H9 (cell line): ENCODE measurements at regions not wholly inside any gene's neighbourhood (a gene's known extent, or its start where the extent isn't known, plus 50 kb on each side); places are given as distances from the start of the nearest gene placed in this dataset.

Experiments used
- DNase-seq: peaks from one replicate; pipeline ENCODE4 v3.0.0-alpha.2; 2017
- H2AFZ ChIP-seq: one replicate; pipeline ENCODE4 v1.6.1; 2013; ENCODE audit warnings: mild to moderate bottlenecking, low read length, control low read depth, moderate library complexity
- H2AK5ac ChIP-seq: 2 replicates; pipeline ENCODE4 v1.6.1; 2013; ENCODE audit warnings: low read length, control low read depth, mixed read lengths; ENCODE audit not compliant: insufficient read length
- H2BK120ac ChIP-seq: one replicate; pipeline ENCODE4 v1.6.1; 2013; ENCODE audit warnings: low read depth, mild to moderate bottlenecking, low read length, control low read depth, inconsistent platforms; ENCODE audit not compliant: poor library complexity, severe bottlenecking
- H2BK12ac ChIP-seq: 2 replicates; pipeline ENCODE4 v1.6.1; 2013; ENCODE audit warnings: low read length, control low read depth, mixed read lengths, low read depth; ENCODE audit not compliant: insufficient read length
- H2BK15ac ChIP-seq: 2 replicates; pipeline ENCODE4 v1.6.1; 2013; ENCODE audit warnings: low read depth, low read length, control low read depth
- H2BK20ac ChIP-seq: one replicate; pipeline ENCODE4 v1.6.1; 2013; ENCODE audit warnings: low read depth, mild to moderate bottlenecking, low read length, control low read depth, inconsistent platforms; ENCODE audit not compliant: poor library complexity, severe bottlenecking
- H2BK5ac ChIP-seq: 2 replicates; pipeline ENCODE4 v1.6.1; 2013; ENCODE audit warnings: low read length, control low read depth, mixed read lengths; ENCODE audit not compliant: insufficient read length
- H3K14ac ChIP-seq: 2 replicates; pipeline ENCODE4 v1.6.1; 2013; ENCODE audit warnings: low read length, control low read depth; ENCODE audit not compliant: insufficient read depth
- H3K18ac ChIP-seq: 2 replicates; pipeline ENCODE4 v1.6.1; 2013; ENCODE audit warnings: low read depth, mild to moderate bottlenecking, mixed read lengths, low read length, control low read depth; ENCODE audit not compliant: insufficient read length
- H3K23ac ChIP-seq: 2 replicates; pipeline ENCODE4 v1.6.1; 2013; ENCODE audit warnings: low read length, control low read depth, mixed read lengths, low read depth; ENCODE audit not compliant: insufficient read length
- H3K23me2 ChIP-seq: 2 replicates; pipeline ENCODE4 v1.6.1; 2013; ENCODE audit warnings: low read depth, mild to moderate bottlenecking, mixed read lengths, low read length, control low read depth; ENCODE audit not compliant: insufficient read length, poor library complexity, severe bottlenecking
- H3K27ac ChIP-seq: 2 replicates; pipeline ENCODE4 v1.5.1; 2013; ENCODE audit warnings: low read length, control low read depth, mixed read lengths, low read depth; ENCODE audit not compliant: insufficient read length
- H3K27me3 ChIP-seq: 2 replicates; pipeline ENCODE4 v1.6.1; 2013; ENCODE audit warnings: low read length, control low read depth, inconsistent platforms; ENCODE audit not compliant: insufficient read depth
- H3K4ac ChIP-seq: 2 replicates; pipeline ENCODE4 v1.6.1; 2013; ENCODE audit warnings: low read depth, mild to moderate bottlenecking, control low read depth, inconsistent platforms, low read length, moderate library complexity
- H3K4me1 ChIP-seq: 2 replicates; pipeline ENCODE4 v1.6.1; 2013; ENCODE audit warnings: low read length, control low read depth, inconsistent platforms; ENCODE audit not compliant: insufficient read depth
- H3K4me2 ChIP-seq: 2 replicates; pipeline ENCODE4 v1.6.1; 2013; ENCODE audit warnings: low read length, control low read depth, mixed read lengths; ENCODE audit not compliant: insufficient read length, insufficient read depth
- H3K56ac ChIP-seq: 2 replicates; pipeline ENCODE4 v1.6.1; 2013; ENCODE audit warnings: low read depth, mild to moderate bottlenecking, mixed read lengths, low read length, control low read depth; ENCODE audit not compliant: insufficient read length
- H3K79me1 ChIP-seq: 2 replicates; pipeline ENCODE4 v1.6.1; 2013; ENCODE audit warnings: low read depth, mild to moderate bottlenecking, moderate library complexity, low read length, control low read depth, inconsistent platforms; ENCODE audit not compliant: insufficient read depth, poor library complexity, severe bottlenecking
- H3K79me2 ChIP-seq: 2 replicates; pipeline ENCODE4 v1.6.1; 2013; ENCODE audit warnings: low read length, control low read depth, inconsistent platforms; ENCODE audit not compliant: insufficient read depth
- H3K9ac ChIP-seq: 2 replicates; pipeline ENCODE4 v1.6.1; 2013; ENCODE audit warnings: low read length, control low read depth, mixed read lengths; ENCODE audit not compliant: insufficient read length; ENCODE audit errors: extremely low read depth
- H3K9me3 ChIP-seq: one replicate; pipeline ENCODE4 v1.6.1; 2013; ENCODE audit warnings: low read depth, low read length, inconsistent platforms; ENCODE audit not compliant: control insufficient read depth
- H3T11ph ChIP-seq: one replicate; pipeline ENCODE4 v1.6.1; 2013; ENCODE audit warnings: mild to moderate bottlenecking, low read length, control low read depth, inconsistent platforms
- H4K20me1 ChIP-seq: one replicate; pipeline ENCODE4 v1.6.1; 2013; ENCODE audit not compliant: control insufficient read depth, insufficient read length, insufficient read depth
- H4K5ac ChIP-seq: 2 replicates; pipeline ENCODE4 v1.6.1; 2013; ENCODE audit warnings: low read depth, mild to moderate bottlenecking, mixed read lengths, low read length, control low read depth; ENCODE audit not compliant: insufficient read length
- H4K8ac ChIP-seq: replicated peaks from 2 replicates; pipeline ENCODE4 v1.6.1; 2013; ENCODE audit warnings: low read length, control low read depth, mixed read lengths, low read depth; ENCODE audit not compliant: insufficient read length
- H4K91ac ChIP-seq: 2 replicates; pipeline ENCODE4 v1.6.1; 2013; ENCODE audit warnings: low read depth, mild to moderate bottlenecking, moderate library complexity, mixed read lengths, low read length, control low read depth; ENCODE audit not compliant: insufficient read length
- H3K27ac Mint-ChIP-seq, 3 experiments: 2 replicates in 2 of 3; 3 replicates in 1 of 3; pipeline ENCODE4 v1.8.0; 2020 to 2021; ENCODE audit warnings: mixed read lengths in 3 of 3, mild to moderate bottlenecking in 1 of 3, moderate library complexity in 1 of 3
- H3K27me3 Mint-ChIP-seq: 2 replicates; pipeline ENCODE4 v1.8.0; 2021; ENCODE audit warnings: low read depth, mild to moderate bottlenecking, moderate library complexity, mixed read lengths
- H3K36me3 Mint-ChIP-seq, 3 experiments: 2 replicates in 2 of 3; 3 replicates in 1 of 3; pipeline ENCODE4 v1.8.0; 2020 to 2021; ENCODE audit warnings: low read depth in 3 of 3, mixed read lengths in 3 of 3; ENCODE audit not compliant: insufficient read depth in 1 of 3
- H3K4me1 Mint-ChIP-seq, 2 experiments: 2 replicates each; pipeline ENCODE4 v1.8.0; 2020; ENCODE audit warnings: mixed read lengths in 2 of 2
- H3K4me3 Mint-ChIP-seq, 2 experiments: 2 replicates in 1 of 2; 3 replicates in 1 of 2; pipeline ENCODE4 v1.8.0; 2020 to 2021; ENCODE audit warnings: mild to moderate bottlenecking in 2 of 2, mixed read lengths in 2 of 2, moderate library complexity in 1 of 2
- H3K9me3 Mint-ChIP-seq, 2 experiments: 2 replicates in 1 of 2; 3 replicates in 1 of 2; pipeline ENCODE4 v1.8.0; 2020; ENCODE audit warnings: mild to moderate bottlenecking in 2 of 2, mixed read lengths in 2 of 2, moderate library complexity in 1 of 2
- CTCF ChIP-seq: fragments of 200-600 bp; sonication (generic); conservative IDR thresholded peaks from 3 replicates; pipeline ENCODE4 v1.8.0; 2021; ENCODE audit warnings: antibody characterized with exemption, mild to moderate bottlenecking
- WGBS: extraction: QIAGEN DNeasy Blood & Tissue Kit; methylation state at CpG from one replicate; pipeline ENCODE4 v1.1.7; 2013; ENCODE audit warnings: missing lambda C conversion rate, low lambda C conversion rate, mixed read lengths; ENCODE audit not compliant: insufficient read length; ENCODE audit errors: extremely low coverage; 5-methylcytosine and 5-hydroxymethylcytosine counted together

- Histone ChIP-seq H2BK12ac (no peak overlapping the region), H3K56ac (no peak overlapping the region), H3K18ac (no peak overlapping the region), H3K4ac (no peak overlapping the region), H4K8ac (no peak overlapping the region), H3T11ph (no peak overlapping the region), H4K20me1 (no peaks in the 10 kb centered on the region), H3K27me3 (no peaks in the 10 kb centered on the region), H3K79me2 (no peaks in the 10 kb centered on the region), H3K14ac (no peak overlapping the region), H3K23ac (no peak overlapping the region), H2BK20ac (no peak overlapping the region), H3K4me2 (no peak overlapping the region), H2AK5ac (no peak overlapping the region), H2BK5ac (no peak overlapping the region), H3K9me3 (no peaks in the 10 kb centered on the region), H3K23me2 (no peaks in the 10 kb centered on the region), H2BK120ac (no peak overlapping the region), H4K5ac (no peak overlapping the region), H3K4me1 (no peaks in the 10 kb centered on the region), H3K27ac (no peak overlapping the region), H3K79me1 (no peaks in the 10 kb centered on the region), H3K9ac (no peak overlapping the region), H2BK15ac (no peak overlapping the region), H4K91ac (no peak overlapping the region), H2AFZ (no peak overlapping the region)
- H3K27me3 Mint-ChIP-seq: no peaks in the 10 kb centered on the region
- DNase-seq: no peak
- H3K4me1 Mint-ChIP-seq: peaks cover 4% of the 10 kb centered on the region in 2 experiments
- no peak overlapping the region for H3K27ac Mint-ChIP-seq
- peak; percentile 35; the same call in 2 of the 3 replicates for TF ChIP-seq CTCF
- 0 out of 7 replicates have a peak, but pooled peaks cover 0 to 4% (median 2%) of the 10 kb centered on the region in 3 experiments for H3K36me3 Mint-ChIP-seq
- no peak overlapping the region for H3K4me3 Mint-ChIP-seq
- no CpG with 5 or more reads among the region's 1 CpG for WGBS
- no peaks in the 10 kb centered on the region for H3K9me3 Mint-ChIP-seq
These were observed 439.7 kb upstream of the FANCL start for GRCh38 chr2:58680755-58681310.
